Stimulated activated naive CD8-positive, alpha-beta T cell treated with anti-CD3 and anti-CD28 coated beads, Interleukin-15, amount 100 ng/mL, for 72 hours (primary cell): ENCODE measurements at regions not wholly inside any gene's neighbourhood (a gene's known extent, or its start where the extent isn't known, plus 50 kb on each side); places are given as distances from the start of the nearest gene placed in this dataset.
A peak's percentile ranks its signal among the peaks of the same experiment; 100 is the strongest.

ENCODE experiments used
- ATAC-seq: fragments of 150-1000 bp; cut with Tn5 transposase; 2 replicates; pipeline ENCODE4 v1.10.0; 2021; ENCODE audit warnings: mild to moderate bottlenecking, moderate library complexity
- DNase-seq, 2 donors: peaks; one replicate each; pipeline ENCODE4 v3.0.0; 2021 to 2022
- H3K27ac Mint-ChIP-seq, 2 donors: one replicate each; pipeline ENCODE4 v1.8.0; 2022; ENCODE audit warnings: mild to moderate bottlenecking in 2 of 2, mixed read lengths in 2 of 2, moderate library complexity in 2 of 2
- H3K27me3 Mint-ChIP-seq: one replicate; pipeline ENCODE4 v1.8.0; 2022; ENCODE audit warnings: mixed read lengths
- H3K4me1 Mint-ChIP-seq: one replicate; pipeline ENCODE4 v1.8.0; 2022; ENCODE audit warnings: mild to moderate bottlenecking, mixed read lengths
- H3K4me3 Mint-ChIP-seq, 2 donors: one replicate each; pipeline ENCODE4 v1.8.0; 2022; ENCODE audit warnings: mild to moderate bottlenecking in 2 of 2, mixed read lengths in 2 of 2, moderate library complexity in 1 of 2
- H3K9me3 Mint-ChIP-seq, 2 donors: one replicate each; pipeline ENCODE4 v1.8.0; 2022; ENCODE audit warnings: mixed read lengths in 2 of 2

DNA sequence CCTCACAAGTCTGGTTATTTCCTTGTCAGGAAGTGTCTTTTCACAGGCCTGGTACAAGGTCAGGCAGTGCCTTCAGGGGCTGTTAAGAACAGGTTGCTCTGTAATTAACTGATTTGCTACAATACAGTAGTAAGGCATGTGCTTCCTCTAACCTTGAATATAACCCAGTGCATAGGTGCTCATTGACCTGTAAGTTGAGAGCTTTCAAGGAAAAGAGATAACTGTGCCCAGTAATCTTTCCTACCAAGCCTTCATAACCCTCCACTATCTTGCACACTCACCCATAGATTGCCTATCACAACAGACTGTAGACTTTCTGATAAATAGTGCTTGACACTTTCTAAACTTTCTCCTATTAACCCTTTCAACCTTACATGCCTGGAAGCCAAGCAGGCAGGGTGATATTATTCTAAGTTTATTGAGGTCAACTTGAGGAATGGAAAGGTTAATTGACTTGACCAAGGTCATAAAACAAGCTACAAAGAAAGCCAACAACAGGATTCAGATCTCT is 148.1 kb downstream of the PPARGC1A start:
- H3K27ac Mint-ChIP-seq: no peak overlapping the region
- no peaks in the 10 kb centered on the region for H3K27me3 Mint-ChIP-seq
- H3K9me3 Mint-ChIP-seq: peaks cover 4 to 7% of the 10 kb centered on the region in 2 donors
- no peak for DNase-seq
- no peak for ATAC-seq
- H3K4me1 Mint-ChIP-seq: no peaks in the 10 kb centered on the region
- H3K4me3 Mint-ChIP-seq: no peak overlapping the region

DNA sequence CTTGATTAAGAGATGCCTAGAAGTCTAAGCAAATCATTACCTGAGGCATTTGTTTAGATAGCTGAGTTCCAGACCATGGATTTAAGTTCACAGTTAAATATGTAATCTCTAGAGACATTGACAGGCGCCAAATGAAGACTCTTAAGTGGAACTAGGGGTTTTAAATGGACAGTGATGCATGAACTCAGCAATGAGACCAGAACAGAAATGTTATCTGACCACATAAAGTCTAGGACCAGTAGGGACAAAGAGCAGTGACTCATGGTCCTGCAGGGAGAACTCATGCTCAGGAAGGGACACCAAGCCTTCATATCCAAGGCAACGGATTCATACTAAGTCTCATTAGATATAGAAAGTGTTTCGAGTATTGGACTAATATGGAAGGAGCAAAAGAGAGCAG is 152.3 kb downstream of the PPARGC1A start:
- DNase-seq (no peak), ATAC-seq (no peak)
- Mint-ChIP-seq H3K4me3 (no peak overlapping the region), H3K4me1 (no peaks in the 10 kb centered on the region), H3K27me3 (no peaks in the 10 kb centered on the region), H3K27ac (no peak overlapping the region), H3K9me3 (peaks cover 0 to 12% of the 10 kb centered on the region in 2 donors)

DNA sequence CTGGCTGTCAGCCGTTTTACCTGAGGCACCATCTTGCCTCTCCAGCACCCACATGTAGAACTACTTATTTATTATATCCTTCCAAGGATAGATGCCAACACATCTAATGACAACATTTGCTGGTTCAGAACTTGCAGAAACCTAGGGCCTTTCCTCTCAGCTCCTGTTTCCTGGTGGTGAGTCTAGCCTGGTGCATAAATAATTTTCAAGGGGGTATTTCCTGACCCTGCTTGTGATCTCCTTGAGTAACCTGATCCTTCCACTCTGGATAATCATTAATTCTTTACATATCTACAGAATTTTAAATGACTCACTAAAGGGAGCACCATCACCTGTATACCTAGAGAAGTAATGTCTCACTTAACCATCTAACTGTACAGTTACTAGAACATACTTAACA is 153.4 kb downstream of the PPARGC1A start:
- H3K4me1 Mint-ChIP-seq: no peaks in the 10 kb centered on the region
- H3K4me3 Mint-ChIP-seq: no peak overlapping the region
- H3K27ac Mint-ChIP-seq: no peak overlapping the region
- peaks cover 0 to 13% of the 10 kb centered on the region in 2 donors for H3K9me3 Mint-ChIP-seq
- DNase-seq (no peak), ATAC-seq (no peak)
- no peaks in the 10 kb centered on the region for H3K27me3 Mint-ChIP-seq

DNA sequence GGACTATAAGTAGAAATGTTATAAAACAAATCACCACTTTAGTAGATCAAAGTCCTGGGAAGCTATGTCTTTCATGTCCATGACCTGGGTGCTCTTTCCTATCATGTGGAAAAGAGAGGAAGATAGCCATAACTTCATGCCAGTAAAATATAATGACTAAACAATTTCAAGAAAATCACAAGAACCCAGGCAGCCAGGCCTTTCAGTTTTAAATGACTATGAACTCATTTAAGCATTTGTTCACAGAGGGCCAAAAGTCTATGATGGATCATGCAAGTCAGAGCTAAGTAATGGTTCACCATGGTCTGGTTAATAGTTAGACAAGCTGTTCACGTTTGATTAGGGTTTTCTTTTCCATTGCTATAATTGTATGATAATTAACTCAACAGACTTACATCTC is 155.8 kb downstream of the PPARGC1A start:
- no peaks in the 10 kb centered on the region for H3K27me3 Mint-ChIP-seq
- no peak overlapping the region for H3K27ac Mint-ChIP-seq

DNA sequence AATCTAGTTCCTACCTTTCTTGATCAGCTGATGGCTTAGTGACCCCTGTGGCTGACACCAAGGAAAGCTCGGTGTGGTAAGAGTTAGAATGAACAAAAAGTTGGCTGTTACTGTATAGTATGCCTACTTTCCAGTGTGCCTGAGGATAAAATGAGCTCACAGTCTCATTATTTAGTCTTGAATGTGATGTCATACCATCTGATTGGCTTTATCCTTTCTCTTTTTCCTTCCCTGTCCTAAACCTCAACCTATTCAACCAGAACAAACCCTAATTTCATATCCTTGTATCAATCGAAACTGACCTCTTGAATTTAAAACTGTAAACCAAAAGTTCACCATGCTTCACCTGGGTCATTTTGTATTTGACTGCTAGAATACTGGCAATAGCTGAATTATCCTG is 156.4 kb downstream of the PPARGC1A start:
- Mint-ChIP-seq H3K4me1 (no peaks in the 10 kb centered on the region), H3K4me3 (no peak overlapping the region), H3K9me3 (peaks cover 0 to 7% of the 10 kb centered on the region in 2 donors), H3K27ac (no peak overlapping the region), H3K27me3 (no peaks in the 10 kb centered on the region)
- DNase-seq (no peak), ATAC-seq (no peak)

More for the DNA sequence above, 155.8 kb downstream of the PPARGC1A start:
- ATAC-seq (no peak), DNase-seq (no peak)
- peaks cover 0 to 7% of the 10 kb centered on the region in 2 donors for H3K9me3 Mint-ChIP-seq
- H3K4me1 Mint-ChIP-seq: no peaks in the 10 kb centered on the region
- no peak overlapping the region for H3K4me3 Mint-ChIP-seq

DNA sequence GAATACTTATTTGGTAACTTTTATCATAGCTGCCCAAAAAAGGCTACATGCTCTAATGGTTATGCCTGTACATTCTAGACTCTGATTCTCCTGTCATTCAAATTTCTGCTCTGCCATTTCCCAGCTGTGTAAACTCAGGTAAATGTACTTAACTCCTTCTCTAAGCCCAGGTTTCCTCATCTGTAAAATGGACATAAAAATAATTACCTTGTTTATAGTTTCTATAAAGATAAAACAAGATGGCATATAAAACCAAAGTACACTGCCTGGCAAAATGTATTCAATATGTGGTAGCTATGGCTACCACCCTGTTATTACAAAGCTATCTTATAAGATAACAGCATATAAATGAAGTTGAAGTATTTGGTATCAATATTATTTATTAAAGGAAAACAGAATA is 158.8 kb downstream of the PPARGC1A start:
- H3K27ac Mint-ChIP-seq: no peak overlapping the region
- no peaks in the 10 kb centered on the region for H3K27me3 Mint-ChIP-seq
- no peaks in the 10 kb centered on the region for H3K4me1 Mint-ChIP-seq
- peaks cover 3 to 23% of the 10 kb centered on the region in 2 donors for H3K9me3 Mint-ChIP-seq
- H3K4me3 Mint-ChIP-seq: no peak overlapping the region
- DNase-seq: no peak
- ATAC-seq: no peak

DNA sequence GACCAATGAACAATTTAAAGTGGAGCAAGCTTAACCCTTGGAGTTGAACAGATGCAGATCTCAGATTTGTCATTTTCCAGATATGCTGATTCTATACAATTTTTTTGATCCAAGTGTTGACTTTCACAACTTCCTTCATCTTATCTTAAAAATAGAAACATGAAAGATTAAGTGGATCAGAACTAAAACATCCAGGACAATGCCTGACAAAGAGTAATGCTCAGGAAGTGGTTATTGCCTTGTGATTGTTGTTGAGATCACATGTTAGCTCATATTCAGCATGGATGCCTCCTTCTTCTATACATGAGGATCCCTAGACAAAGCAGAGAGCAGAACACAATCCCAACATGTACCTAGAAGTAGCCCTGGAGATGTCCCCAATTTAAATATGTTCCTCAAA is 160.9 kb downstream of the PPARGC1A start:
- Mint-ChIP-seq H3K4me3 (no peak overlapping the region), H3K4me1 (no peaks in the 10 kb centered on the region), H3K27me3 (no peaks in the 10 kb centered on the region), H3K27ac (no peak overlapping the region), H3K9me3 (peaks cover 3 to 29% of the 10 kb centered on the region in 2 donors)
- ATAC-seq (no peak), DNase-seq (no peak)

DNA sequence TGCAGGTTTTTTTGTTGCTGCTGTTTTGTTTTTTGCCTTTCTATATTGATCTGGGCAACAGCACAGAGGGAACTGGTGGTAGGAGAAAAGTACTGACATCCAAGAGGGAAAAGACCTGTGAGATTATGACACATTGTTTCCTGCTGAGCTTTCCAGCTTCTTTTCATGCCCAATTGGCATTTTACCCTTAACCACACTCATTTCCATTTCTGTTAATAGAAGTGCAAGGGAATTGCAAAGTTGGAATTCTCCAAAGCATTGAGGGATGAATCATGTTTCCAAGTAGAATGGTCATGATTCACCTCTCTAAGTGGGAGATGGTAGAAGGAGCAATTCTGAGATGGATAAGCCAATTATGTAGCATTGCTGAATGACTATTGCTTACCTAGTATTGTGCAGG is 161.5 kb downstream of the PPARGC1A start:
- H3K4me1 Mint-ChIP-seq: no peaks in the 10 kb centered on the region
- peaks cover 3 to 29% of the 10 kb centered on the region in 2 donors for H3K9me3 Mint-ChIP-seq
- H3K27ac Mint-ChIP-seq: no peak overlapping the region
- H3K27me3 Mint-ChIP-seq: no peaks in the 10 kb centered on the region
- DNase-seq (no peak), ATAC-seq (no peak)
- H3K4me3 Mint-ChIP-seq: no peak overlapping the region

DNA sequence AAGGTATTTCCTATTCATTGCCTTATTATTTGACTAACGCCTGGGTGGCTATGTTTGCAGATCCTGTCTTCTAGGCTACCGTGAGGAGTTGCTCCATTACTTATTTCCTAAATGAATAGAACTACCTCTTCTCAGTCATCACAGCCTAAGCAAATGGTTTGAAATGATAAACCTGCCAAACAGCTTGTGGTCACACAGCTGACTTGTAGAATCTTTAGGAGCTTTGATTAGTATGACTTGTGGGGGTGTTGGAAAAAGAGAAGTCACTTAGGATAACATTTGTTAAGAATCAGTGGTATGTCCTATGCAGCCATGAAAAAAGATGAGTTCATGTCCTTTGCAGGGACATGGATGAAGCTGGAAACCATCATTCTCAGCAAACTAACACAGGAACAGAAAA is 169.3 kb downstream of the PPARGC1A start:
- ATAC-seq: no peak
- Mint-ChIP-seq H3K27ac (no peak overlapping the region), H3K9me3 (peaks cover 0 to 2% of the 10 kb centered on the region in 2 donors), H3K4me3 (no peak overlapping the region), H3K27me3 (no peaks in the 10 kb centered on the region), H3K4me1 (no peaks in the 10 kb centered on the region)
- no peak for DNase-seq

DNA sequence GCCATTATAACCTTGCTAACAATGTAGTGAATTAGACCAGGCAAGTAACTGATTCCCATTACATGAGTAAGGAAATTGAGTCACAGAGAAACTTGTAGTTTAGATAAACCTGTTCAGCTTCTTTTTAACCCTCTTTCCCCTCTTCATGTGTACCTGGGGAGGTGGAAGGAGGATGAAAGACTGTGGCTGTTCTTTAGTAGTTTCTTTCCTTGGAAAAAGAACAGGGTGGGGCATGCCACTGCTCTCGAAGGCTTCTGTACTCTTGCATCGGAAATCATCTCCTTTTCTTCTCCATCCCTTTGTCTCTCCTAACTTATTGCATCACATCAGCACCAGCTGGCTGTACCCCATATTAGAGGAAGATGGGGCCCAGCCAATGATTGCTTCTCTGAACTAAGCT is 171.4 kb downstream of the PPARGC1A start:
- no peak overlapping the region for H3K27ac Mint-ChIP-seq
- DNase-seq (no peak), ATAC-seq (no peak)
- H3K9me3 Mint-ChIP-seq: no peaks in the 10 kb centered on the region
- H3K27me3 Mint-ChIP-seq: no peaks in the 10 kb centered on the region
- no peaks in the 10 kb centered on the region for H3K4me1 Mint-ChIP-seq
- H3K4me3 Mint-ChIP-seq: no peak overlapping the region

DNA sequence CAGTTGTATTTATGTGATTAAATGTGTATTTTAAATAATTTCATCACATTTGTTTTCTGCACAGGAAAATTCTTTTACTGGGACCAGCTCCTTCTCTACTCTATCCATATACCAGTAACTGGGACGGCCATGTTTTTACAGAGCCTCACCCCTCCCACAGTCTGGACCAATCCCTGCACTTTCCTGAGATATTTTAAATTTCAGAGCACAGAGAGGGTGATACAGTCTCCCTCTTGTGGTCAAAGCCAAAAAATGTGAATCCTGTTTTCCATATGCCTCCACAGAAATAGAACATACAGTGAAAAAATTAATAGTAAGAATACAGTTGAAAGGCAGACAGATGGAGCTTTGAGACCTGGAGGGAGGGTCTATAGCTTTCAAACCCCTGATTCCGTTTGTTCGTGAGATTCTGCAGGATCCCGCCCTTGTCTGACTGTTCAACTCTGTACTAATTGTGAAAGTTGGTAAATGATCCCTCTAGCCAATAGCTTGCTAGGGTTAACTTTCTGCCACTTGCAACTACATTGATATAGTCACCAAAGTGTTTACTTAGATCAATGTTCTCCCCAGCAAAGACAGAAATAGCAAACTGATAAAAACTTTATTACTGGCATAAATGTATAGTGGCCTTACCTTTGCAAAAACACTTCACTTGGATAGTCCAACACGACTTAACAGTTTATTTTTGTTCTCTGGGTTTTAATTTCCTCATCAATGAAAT is 172.2 kb downstream of the PPARGC1A start:
- Mint-ChIP-seq H3K9me3 (no peaks in the 10 kb centered on the region), H3K27me3 (no peaks in the 10 kb centered on the region), H3K27ac (no peak overlapping the region), H3K4me3 (no peak overlapping the region), H3K4me1 (no peaks in the 10 kb centered on the region)
- ATAC-seq: peak; percentile 35
- DNase-seq: no peak

DNA sequence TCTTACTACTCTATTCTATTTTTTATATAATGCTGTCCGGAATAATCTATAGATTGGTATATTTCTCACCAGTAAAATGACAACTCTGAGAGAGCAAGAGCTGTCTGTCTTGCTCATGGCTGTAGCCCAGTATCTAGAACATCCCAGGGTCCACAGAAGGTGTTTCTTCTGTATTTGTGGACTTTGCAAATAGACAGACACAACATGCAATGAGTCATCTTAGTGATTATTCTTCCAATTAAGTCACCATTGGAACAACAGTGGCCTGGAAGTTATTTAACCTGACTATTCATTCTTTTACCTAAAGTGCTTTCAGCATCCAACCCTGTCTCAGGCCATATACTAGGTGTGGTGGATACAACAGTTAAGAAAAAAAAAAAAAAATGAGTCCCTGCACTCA is 179.5 kb downstream of the PPARGC1A start:
- ATAC-seq: no peak
- Mint-ChIP-seq H3K9me3 (no peaks in the 10 kb centered on the region), H3K4me3 (no peak overlapping the region), H3K27me3 (no peaks in the 10 kb centered on the region), H3K4me1 (no peaks in the 10 kb centered on the region), H3K27ac (no peak overlapping the region)
- DNase-seq: no peak

DNA sequence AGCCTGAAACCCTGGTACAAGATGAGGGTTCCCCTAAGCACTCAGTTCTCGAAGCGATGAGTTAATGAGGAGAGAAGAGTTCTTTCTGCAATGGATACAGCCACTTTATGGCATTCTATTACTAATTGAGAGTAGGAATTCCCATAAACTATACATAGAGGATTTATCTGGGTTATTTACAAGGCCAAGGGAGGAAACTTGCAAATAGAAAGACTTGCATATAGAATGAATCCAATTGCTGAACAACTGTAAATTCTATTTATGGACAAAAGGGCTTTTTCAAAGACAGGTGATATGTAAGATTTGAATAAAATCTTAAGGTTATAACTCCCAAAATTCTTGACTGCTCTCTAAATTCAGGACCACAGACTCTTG is 182.2 kb downstream of the PPARGC1A start:
- no peaks in the 10 kb centered on the region for H3K4me1 Mint-ChIP-seq
- no peaks in the 10 kb centered on the region for H3K27me3 Mint-ChIP-seq
- H3K9me3 Mint-ChIP-seq: peaks cover 4 to 22% of the 10 kb centered on the region in 2 donors
- no peak for DNase-seq
- no peak overlapping the region for H3K4me3 Mint-ChIP-seq
- ATAC-seq: no peak
- no peak overlapping the region for H3K27ac Mint-ChIP-seq

DNA sequence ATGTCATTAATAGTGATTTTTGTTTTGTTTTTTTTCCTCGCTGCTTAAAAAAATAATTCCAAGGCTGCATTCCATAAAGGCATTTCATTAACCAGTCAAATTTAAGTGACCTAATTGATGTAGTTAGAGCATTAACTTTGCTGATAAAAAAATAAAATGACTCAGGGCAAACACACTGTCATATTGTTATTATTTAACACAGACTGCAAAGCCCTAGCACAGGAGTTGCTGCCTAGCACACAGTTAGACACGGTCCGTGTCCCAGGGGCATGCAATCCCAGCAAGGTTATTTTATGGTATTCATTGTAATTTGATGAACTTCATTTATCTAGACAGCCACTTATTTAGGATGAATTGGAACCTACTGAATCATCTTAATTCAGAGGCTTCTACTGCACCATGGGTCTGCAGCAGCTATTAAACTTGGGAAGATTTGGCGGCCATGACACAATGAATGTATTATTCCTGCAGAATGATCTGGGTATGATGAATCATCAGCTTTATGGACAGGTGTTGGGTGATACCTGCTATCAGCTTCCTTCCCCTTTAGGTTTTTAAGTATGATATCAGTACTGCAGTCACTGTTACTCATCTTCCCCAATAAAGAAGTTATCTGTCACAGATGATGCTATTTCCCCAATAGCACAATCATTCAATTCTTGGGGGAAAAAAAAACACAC is 182.7 kb downstream of the PPARGC1A start:
- Mint-ChIP-seq H3K27me3 (no peaks in the 10 kb centered on the region), H3K9me3 (peaks cover 4 to 23% of the 10 kb centered on the region in 2 donors)

DNA sequence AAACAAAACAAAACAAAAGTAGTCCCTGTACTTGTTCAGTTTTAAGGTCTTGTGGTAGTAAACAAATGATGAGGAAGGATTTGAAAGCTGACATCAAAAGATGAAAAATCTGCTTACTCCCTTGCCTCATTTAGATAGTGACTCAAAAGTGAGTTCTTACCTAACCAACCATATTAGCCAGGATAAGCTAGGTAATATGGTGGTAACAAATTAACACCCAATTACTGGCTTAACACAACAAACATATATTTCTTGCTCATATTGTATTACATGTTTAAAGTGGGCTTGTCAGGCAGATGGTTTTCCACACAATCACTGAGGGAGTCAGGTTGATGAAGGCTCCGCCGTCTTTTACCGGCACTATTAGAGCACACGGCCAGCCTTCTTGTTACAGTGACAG is 189.7 kb downstream of the PPARGC1A start:
- Mint-ChIP-seq H3K4me3 (no peak overlapping the region), H3K27ac (no peak overlapping the region), H3K27me3 (no peaks in the 10 kb centered on the region), H3K4me1 (no peaks in the 10 kb centered on the region), H3K9me3 (peaks cover 4 to 30% of the 10 kb centered on the region in 2 donors)
- DNase-seq (no peak), ATAC-seq (no peak)

More for the DNA sequence above, 182.7 kb downstream of the PPARGC1A start:
- ATAC-seq: no peak
- H3K27ac Mint-ChIP-seq: no peak overlapping the region
- DNase-seq: no peak
- H3K4me3 Mint-ChIP-seq: no peak overlapping the region
- H3K4me1 Mint-ChIP-seq: no peaks in the 10 kb centered on the region

DNA sequence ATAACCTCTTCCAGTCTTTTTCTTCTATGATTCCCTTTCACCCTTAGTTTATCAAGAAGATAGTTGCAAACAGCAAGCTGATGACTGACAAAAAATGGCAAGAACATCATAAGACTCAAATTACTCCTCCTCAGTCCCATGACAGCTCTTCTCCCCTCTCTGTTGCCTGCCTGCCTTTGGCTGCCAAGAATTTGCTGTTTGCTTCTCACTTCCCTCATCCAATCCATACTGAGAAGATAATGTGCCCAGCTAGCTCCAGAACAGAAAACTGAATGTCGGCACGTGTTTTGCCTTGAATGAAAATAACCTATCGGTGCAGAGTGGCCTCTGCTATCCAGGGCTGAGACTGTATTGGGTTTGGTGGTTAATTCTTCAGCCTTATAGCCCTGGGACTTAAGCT is 192.1 kb downstream of the PPARGC1A start:
- H3K4me3 Mint-ChIP-seq: no peak overlapping the region
- DNase-seq (no peak), ATAC-seq (no peak)
- H3K9me3 Mint-ChIP-seq: peaks cover 0 to 10% of the 10 kb centered on the region in 2 donors
- no peaks in the 10 kb centered on the region for H3K4me1 Mint-ChIP-seq
- no peaks in the 10 kb centered on the region for H3K27me3 Mint-ChIP-seq
- H3K27ac Mint-ChIP-seq: no peak overlapping the region
